ENCODE measurements at regions not wholly inside any gene's neighbourhood (a gene's known extent, or its start where the extent isn't known, plus 50 kb on each side); places are given as distances from the start of the nearest gene placed in this dataset.

GRCh38 chr12:92365836-92366235 lies 220.2 kb upstream of the BTG1 start:
- no peak overlapping the region for H3K56ac ChIP-seq (ENCODE audit: low read length)
- no peak overlapping the region for H2BK5ac ChIP-seq (ENCODE audit: low read length)
- no peak overlapping the region for H3K23ac ChIP-seq (ENCODE audit: low read length)
- H3K27me3 ChIP-seq (ENCODE audit: insufficient read depth, low read length, poor library complexity): no peaks in the 10 kb centered on the region
- H3K27ac ChIP-seq (ENCODE audit: low read depth, low read length): no peak overlapping the region
- no peak overlapping the region for H2BK120ac ChIP-seq (ENCODE audit: low read depth, low read length)
- H2BK15ac ChIP-seq (replicated peaks; ENCODE audit: low read depth): no peak overlapping the region
- no peaks in the 10 kb centered on the region for H3K36me3 ChIP-seq (ENCODE audit: control insufficient read depth, insufficient read depth, low read length)
- H2AK5ac ChIP-seq (ENCODE audit: low read length): no peak overlapping the region
- no peak overlapping the region for H3K9ac ChIP-seq (ENCODE audit: low read length)
- H3K4me2 ChIP-seq (ENCODE audit: low read length): no peak overlapping the region
- no peak overlapping the region for H3K4me3 ChIP-seq (ENCODE audit: low read length)
- no peak overlapping the region for H3K18ac ChIP-seq (ENCODE audit: low read length)
- no peaks in the 10 kb centered on the region for H3K79me2 ChIP-seq (ENCODE audit: control insufficient read depth, insufficient read depth, low read length)
- DNase-seq: no peak
- no peak overlapping the region for H4K5ac ChIP-seq (ENCODE audit: low read length)
- H3K4ac ChIP-seq (ENCODE audit: low read depth, low read length): no peak overlapping the region
- no peaks in the 10 kb centered on the region for H3K79me1 ChIP-seq (ENCODE audit: low read length)
- no peaks in the 10 kb centered on the region for H3K4me1 ChIP-seq (ENCODE audit: control insufficient read depth, low read depth, low read length)
- no CpG with 5 or more reads among the region's 2 CpGs for WGBS (ENCODE audit: extremely low coverage, insufficient coverage, low lambda C conversion rate)
- no peak overlapping the region for H4K8ac ChIP-seq (ENCODE audit: low read depth, low read length)

- Histone ChIP-seq H2BK15ac (replicated peaks; ENCODE audit: low read depth) (no peak overlapping the region), H3K79me1 (ENCODE audit: low read length) (no peaks in the 10 kb centered on the region), H4K8ac (ENCODE audit: low read depth, low read length) (no peak overlapping the region), H3K27me3 (ENCODE audit: insufficient read depth, low read length, poor library complexity) (no peaks in the 10 kb centered on the region), H3K9ac (ENCODE audit: low read length) (no peak overlapping the region), H3K56ac (ENCODE audit: low read length) (no peak overlapping the region), H4K5ac (ENCODE audit: low read length) (no peak overlapping the region), H3K79me2 (ENCODE audit: control insufficient read depth, insufficient read depth, low read length) (no peaks in the 10 kb centered on the region), H3K18ac (ENCODE audit: low read length) (no peak overlapping the region), H2AK5ac (ENCODE audit: low read length) (no peak overlapping the region), H3K4ac (ENCODE audit: low read depth, low read length) (no peak overlapping the region), H3K4me2 (ENCODE audit: low read length) (no peak overlapping the region), H3K4me1 (ENCODE audit: control insufficient read depth, low read depth, low read length) (no peaks in the 10 kb centered on the region), H3K4me3 (ENCODE audit: low read length) (no peak overlapping the region), H3K27ac (ENCODE audit: low read depth, low read length) (no peak overlapping the region), H3K36me3 (ENCODE audit: control insufficient read depth, insufficient read depth, low read length) (no peaks in the 10 kb centered on the region), H2BK5ac (ENCODE audit: low read length) (no peak overlapping the region), H2BK120ac (ENCODE audit: low read depth, low read length) (no peak overlapping the region), H3K23ac (ENCODE audit: low read length) (no peak overlapping the region)
- no CpG with 5 or more reads among the region's 1 CpG for WGBS (ENCODE audit: extremely low coverage, insufficient coverage, low lambda C conversion rate)
- no peak for DNase-seq
These were observed 219.7 kb upstream of the BTG1 start for GRCh38 chr12:92365333-92365732.

- no peaks in the 10 kb centered on the region for H3K79me2 ChIP-seq (ENCODE audit: control insufficient read depth, insufficient read depth, low read length)
- no peak overlapping the region for H2BK15ac ChIP-seq (replicated peaks; ENCODE audit: low read depth)
- H3K23ac ChIP-seq (ENCODE audit: low read length): no peak overlapping the region
- no peaks in the 10 kb centered on the region for H3K27me3 ChIP-seq (ENCODE audit: insufficient read depth, low read length, poor library complexity)
- H3K56ac ChIP-seq (ENCODE audit: low read length): no peak overlapping the region
- no peak overlapping the region for H2AK5ac ChIP-seq (ENCODE audit: low read length)
- WGBS (ENCODE audit: extremely low coverage, insufficient coverage, low lambda C conversion rate): no CpG with 5 or more reads among the region's 11 CpGs
- no peak overlapping the region for H3K4me3 ChIP-seq (ENCODE audit: low read length)
- no peak overlapping the region for H3K4me2 ChIP-seq (ENCODE audit: low read length)
- peak; percentile 16 for DNase-seq
- no peaks in the 10 kb centered on the region for H3K36me3 ChIP-seq (ENCODE audit: control insufficient read depth, insufficient read depth, low read length)
- no peak overlapping the region for H3K27ac ChIP-seq (ENCODE audit: low read depth, low read length)
- no peak overlapping the region for H4K8ac ChIP-seq (ENCODE audit: low read depth, low read length)
- H3K18ac ChIP-seq (ENCODE audit: low read length): no peak overlapping the region
- H3K4ac ChIP-seq (ENCODE audit: low read depth, low read length): no peak overlapping the region
- H4K5ac ChIP-seq (ENCODE audit: low read length): no peak overlapping the region
- no peaks in the 10 kb centered on the region for H3K4me1 ChIP-seq (ENCODE audit: control insufficient read depth, low read depth, low read length)
- H3K9ac ChIP-seq (ENCODE audit: low read length): no peak overlapping the region
- no peak overlapping the region for H2BK5ac ChIP-seq (ENCODE audit: low read length)
- no peaks in the 10 kb centered on the region for H3K79me1 ChIP-seq (ENCODE audit: low read length)
- no peak overlapping the region for H2BK120ac ChIP-seq (ENCODE audit: low read depth, low read length)
These were observed 217.9 kb upstream of the BTG1 start for GRCh38 chr12:92363295-92364146.

DNA sequence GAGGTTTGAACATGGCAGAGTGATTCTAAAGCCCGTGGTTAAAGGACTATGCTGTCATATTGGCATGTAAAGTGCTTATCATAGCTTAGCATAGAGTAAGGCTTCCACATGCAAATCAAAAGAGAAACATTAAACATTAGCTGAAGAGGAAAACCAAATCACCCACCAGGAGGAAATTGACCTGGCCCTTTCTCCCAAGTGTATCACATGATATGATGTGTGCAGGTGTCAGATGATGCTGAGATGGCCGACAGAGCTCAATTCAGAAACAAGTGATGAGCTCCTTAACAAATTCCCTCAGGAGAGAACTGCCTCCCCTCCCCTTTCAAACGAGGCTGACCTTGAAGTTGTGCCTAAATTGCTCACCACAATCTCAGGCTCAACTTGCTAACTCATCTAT lies 217.1 kb upstream of the BTG1 start:
- no peaks in the 10 kb centered on the region for H3K79me2 ChIP-seq (ENCODE audit: control insufficient read depth, insufficient read depth, low read length)
- no peaks in the 10 kb centered on the region for H3K36me3 ChIP-seq (ENCODE audit: control insufficient read depth, insufficient read depth, low read length)
- H3K4ac ChIP-seq (ENCODE audit: low read depth, low read length): no peak overlapping the region
- H3K79me1 ChIP-seq (ENCODE audit: low read length): no peaks in the 10 kb centered on the region
- no peak overlapping the region for H3K27ac ChIP-seq (ENCODE audit: low read depth, low read length)
- H2BK5ac ChIP-seq (ENCODE audit: low read length): no peak overlapping the region
- no peak overlapping the region for H3K4me2 ChIP-seq (ENCODE audit: low read length)
- no peaks in the 10 kb centered on the region for H3K4me1 ChIP-seq (ENCODE audit: control insufficient read depth, low read depth, low read length)
- no peak overlapping the region for H4K8ac ChIP-seq (ENCODE audit: low read depth, low read length)
- H4K5ac ChIP-seq (ENCODE audit: low read length): no peak overlapping the region
- no peak overlapping the region for H3K56ac ChIP-seq (ENCODE audit: low read length)
- H3K27me3 ChIP-seq (ENCODE audit: insufficient read depth, low read length, poor library complexity): no peaks in the 10 kb centered on the region
- no peak overlapping the region for H3K9ac ChIP-seq (ENCODE audit: low read length)
- WGBS (ENCODE audit: extremely low coverage, insufficient coverage, low lambda C conversion rate): no CpG with 5 or more reads among the region's 3 CpGs
- no peak overlapping the region for H2BK120ac ChIP-seq (ENCODE audit: low read depth, low read length)
- no peak overlapping the region for H3K4me3 ChIP-seq (ENCODE audit: low read length)
- no peak overlapping the region for H3K23ac ChIP-seq (ENCODE audit: low read length)
- H2AK5ac ChIP-seq (ENCODE audit: low read length): no peak overlapping the region
- no peak for DNase-seq
- no peak overlapping the region for H2BK15ac ChIP-seq (replicated peaks; ENCODE audit: low read depth)
- no peak overlapping the region for H3K18ac ChIP-seq (ENCODE audit: low read length)

DNA sequence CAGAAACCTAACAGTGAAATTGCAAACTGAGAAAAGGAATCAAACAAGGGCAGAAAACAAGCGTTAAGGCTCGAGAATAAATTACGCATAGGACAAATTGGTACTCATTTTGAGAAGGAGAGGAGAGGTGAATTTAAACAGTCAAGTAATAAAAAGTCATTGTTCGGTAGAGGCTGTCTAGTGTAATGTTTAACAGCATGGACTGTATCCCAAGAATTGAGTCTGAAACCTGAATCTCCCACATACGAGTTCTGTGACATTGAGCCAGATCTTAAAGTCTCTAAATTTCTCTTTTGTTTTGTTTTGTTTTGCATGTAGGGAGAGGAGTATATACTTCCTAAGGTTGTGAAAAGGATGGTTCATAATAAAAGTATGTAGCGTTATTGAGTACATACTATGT lies 216.5 kb upstream of the BTG1 start:
- Histone ChIP-seq H3K9ac (ENCODE audit: low read length) (no peak overlapping the region), H2BK5ac (ENCODE audit: low read length) (no peak overlapping the region), H3K36me3 (ENCODE audit: control insufficient read depth, insufficient read depth, low read length) (no peaks in the 10 kb centered on the region), H3K4me3 (ENCODE audit: low read length) (no peak overlapping the region), H3K23ac (ENCODE audit: low read length) (no peak overlapping the region), H4K8ac (ENCODE audit: low read depth, low read length) (no peak overlapping the region), H3K4me2 (ENCODE audit: low read length) (no peak overlapping the region), H3K4ac (ENCODE audit: low read depth, low read length) (no peak overlapping the region), H2BK120ac (ENCODE audit: low read depth, low read length) (no peak overlapping the region), H3K4me1 (ENCODE audit: control insufficient read depth, low read depth, low read length) (no peaks in the 10 kb centered on the region), H4K5ac (ENCODE audit: low read length) (no peak overlapping the region), H3K18ac (ENCODE audit: low read length) (no peak overlapping the region), H3K27ac (ENCODE audit: low read depth, low read length) (no peak overlapping the region), H2AK5ac (ENCODE audit: low read length) (no peak overlapping the region), H3K79me2 (ENCODE audit: control insufficient read depth, insufficient read depth, low read length) (no peaks in the 10 kb centered on the region), H2BK15ac (replicated peaks; ENCODE audit: low read depth) (no peak overlapping the region), H3K79me1 (ENCODE audit: low read length) (no peaks in the 10 kb centered on the region), H3K27me3 (ENCODE audit: insufficient read depth, low read length, poor library complexity) (no peaks in the 10 kb centered on the region), H3K56ac (ENCODE audit: low read length) (no peak overlapping the region)
- WGBS (ENCODE audit: extremely low coverage, insufficient coverage, low lambda C conversion rate): no CpG with 5 or more reads among the region's 6 CpGs
- DNase-seq: no peak

DNA sequence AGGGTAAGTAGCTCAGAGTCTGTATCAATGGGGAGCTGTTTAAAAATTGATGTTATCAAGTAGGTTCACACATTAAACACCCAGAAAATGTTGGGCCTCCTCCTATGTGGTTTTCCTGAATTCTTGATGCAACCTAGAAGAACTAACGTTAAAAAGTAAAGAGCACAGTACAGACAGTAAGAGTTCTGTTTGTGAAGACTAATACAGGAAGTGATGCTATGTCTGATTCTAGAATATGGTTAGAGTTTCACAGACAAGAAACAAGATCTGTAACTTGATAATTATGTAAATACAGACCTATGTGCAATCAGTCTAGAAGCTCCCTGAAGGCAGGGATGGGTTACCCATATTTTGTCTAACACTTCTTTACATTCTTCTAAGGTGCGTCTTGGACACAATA lies 214.9 kb upstream of the BTG1 start:
- Histone ChIP-seq H3K27me3 (ENCODE audit: insufficient read depth, low read length, poor library complexity) (no peaks in the 10 kb centered on the region), H4K5ac (ENCODE audit: low read length) (no peak overlapping the region), H3K4me3 (ENCODE audit: low read length) (no peak overlapping the region), H3K23ac (ENCODE audit: low read length) (no peak overlapping the region), H4K8ac (ENCODE audit: low read depth, low read length) (no peak overlapping the region), H3K36me3 (ENCODE audit: control insufficient read depth, insufficient read depth, low read length) (no peaks in the 10 kb centered on the region), H3K27ac (ENCODE audit: low read depth, low read length) (no peak overlapping the region), H3K9ac (ENCODE audit: low read length) (no peak overlapping the region), H3K18ac (ENCODE audit: low read length) (no peak overlapping the region), H3K79me1 (ENCODE audit: low read length) (no peaks in the 10 kb centered on the region), H3K79me2 (ENCODE audit: control insufficient read depth, insufficient read depth, low read length) (no peaks in the 10 kb centered on the region), H2BK5ac (ENCODE audit: low read length) (no peak overlapping the region), H3K4me2 (ENCODE audit: low read length) (no peak overlapping the region), H3K4me1 (ENCODE audit: control insufficient read depth, low read depth, low read length) (no peaks in the 10 kb centered on the region), H2AK5ac (ENCODE audit: low read length) (no peak overlapping the region), H2BK15ac (replicated peaks; ENCODE audit: low read depth) (no peak overlapping the region), H3K4ac (ENCODE audit: low read depth, low read length) (no peak overlapping the region), H3K56ac (ENCODE audit: low read length) (no peak overlapping the region), H2BK120ac (ENCODE audit: low read depth, low read length) (no peak overlapping the region)
- DNase-seq: no peak
- WGBS (ENCODE audit: extremely low coverage, insufficient coverage, low lambda C conversion rate): no CpG with 5 or more reads among the region's 2 CpGs
